ENCODE measurements at regions not wholly inside any gene's neighbourhood (a gene's known extent, or its start where the extent isn't known, plus 50 kb on each side); places are given as distances from the start of the nearest gene placed in this dataset.

DNA sequence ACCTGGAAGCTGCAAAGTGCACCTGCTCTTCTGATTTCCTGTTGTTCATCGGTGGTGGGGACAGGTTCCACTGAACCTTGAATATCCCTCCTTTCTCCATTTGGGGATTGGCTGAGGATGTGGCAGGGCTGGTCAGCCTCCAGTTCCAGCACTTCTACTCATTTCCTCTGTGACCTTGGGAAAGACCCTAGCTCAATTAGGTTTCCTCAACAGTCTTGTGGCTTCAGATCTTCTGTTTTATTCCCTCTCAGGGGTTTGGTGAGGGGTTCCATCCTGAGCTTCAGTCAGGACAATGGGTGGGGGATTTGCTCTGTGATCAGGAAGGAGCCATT, 317.1 kb upstream of the PROX1 start:
- Histone ChIP-seq H3K4me3 (no peak overlapping the region), H3K9me3 (no peaks in the 10 kb centered on the region), H3K36me3 (no peaks in the 10 kb centered on the region), H3K27ac (no peak overlapping the region), H3K4me1 (no peaks in the 10 kb centered on the region), H3K27me3 (peaks cover 0 to 5% (median 0%) of the 10 kb centered on the region in 7 donors)
- ATAC-seq (no peak), DNase-seq (no peak)
- TF ChIP-seq, protein P1, sequence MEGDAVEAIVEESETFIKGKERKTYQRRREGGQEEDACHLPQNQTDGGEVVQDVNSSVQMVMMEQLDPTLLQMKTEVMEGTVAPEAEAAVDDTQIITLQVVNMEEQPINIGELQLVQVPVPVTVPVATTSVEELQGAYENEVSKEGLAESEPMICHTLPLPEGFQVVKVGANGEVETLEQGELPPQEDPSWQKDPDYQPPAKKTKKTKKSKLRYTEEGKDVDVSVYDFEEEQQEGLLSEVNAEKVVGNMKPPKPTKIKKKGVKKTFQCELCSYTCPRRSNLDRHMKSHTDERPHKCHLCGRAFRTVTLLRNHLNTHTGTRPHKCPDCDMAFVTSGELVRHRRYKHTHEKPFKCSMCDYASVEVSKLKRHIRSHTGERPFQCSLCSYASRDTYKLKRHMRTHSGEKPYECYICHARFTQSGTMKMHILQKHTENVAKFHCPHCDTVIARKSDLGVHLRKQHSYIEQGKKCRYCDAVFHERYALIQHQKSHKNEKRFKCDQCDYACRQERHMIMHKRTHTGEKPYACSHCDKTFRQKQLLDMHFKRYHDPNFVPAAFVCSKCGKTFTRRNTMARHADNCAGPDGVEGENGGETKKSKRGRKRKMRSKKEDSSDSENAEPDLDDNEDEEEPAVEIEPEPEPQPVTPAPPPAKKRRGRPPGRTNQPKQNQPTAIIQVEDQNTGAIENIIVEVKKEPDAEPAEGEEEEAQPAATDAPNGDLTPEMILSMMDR (IDR thresholded peaks at IDR 0.05): no peak
- 48 to 51% methylated on average over 1 of the region's 1 CpG for WGBS, 2 donors
- intact Hi-C loops (cut with DNase I): no loop called here

DNA sequence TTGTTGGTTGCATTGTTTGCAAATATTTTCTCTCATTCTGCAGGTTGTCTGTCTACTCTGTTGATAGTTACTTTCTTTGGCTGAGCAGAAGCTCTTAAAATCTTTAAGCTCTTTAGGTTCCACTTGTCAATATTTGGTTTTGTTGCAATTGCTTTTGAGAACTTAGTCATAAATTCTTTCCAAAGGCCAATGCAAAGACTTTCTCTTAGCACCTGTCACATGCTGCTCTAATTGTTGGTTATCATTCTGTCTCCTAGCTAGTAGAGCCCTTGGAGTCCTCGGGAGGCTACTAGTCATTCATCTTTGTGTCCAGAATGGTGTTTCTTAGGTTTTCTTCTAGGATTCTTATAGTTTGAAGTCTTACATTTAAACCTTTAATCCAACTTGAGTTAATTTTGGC, 312.7 kb upstream of the PROX1 start:
- Histone ChIP-seq H3K36me3 (no peaks in the 10 kb centered on the region), H3K4me1 (no peaks in the 10 kb centered on the region), H3K27ac (no peak overlapping the region), H3K4me3 (no peak overlapping the region), H3K27me3 (peaks cover 0 to 16% (median 7%) of the 10 kb centered on the region in 7 donors), H3K9me3 (no peaks in the 10 kb centered on the region)
- TF ChIP-seq, protein P1 (IDR thresholded peaks at IDR 0.05): no peak
- intact Hi-C loops (cut with DNase I): no loop called here
- WGBS, 2 donors: 86 to 88% methylated on average over 1 of the region's 1 CpG
- ATAC-seq: no peak
- no peak for DNase-seq

DNA sequence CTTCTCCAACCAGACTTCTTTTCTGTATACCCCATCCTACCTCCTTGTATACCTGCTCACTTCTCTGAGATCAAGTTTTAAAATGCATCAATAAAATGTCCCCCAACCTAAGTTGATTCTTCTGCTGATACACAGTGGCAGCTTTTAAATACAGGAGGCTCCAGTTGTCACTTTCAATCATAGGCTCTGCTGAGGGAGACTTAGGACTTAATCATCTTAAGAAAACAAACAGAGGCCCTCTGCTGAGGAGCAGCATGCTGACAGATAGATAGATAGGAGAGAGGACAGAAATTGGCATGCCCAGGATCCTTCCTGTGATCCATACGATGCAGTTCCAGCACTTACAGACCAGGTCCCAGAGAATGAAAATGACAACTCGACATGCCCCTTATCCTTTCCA, 311.0 kb upstream of the PROX1 start:
- no peak for ATAC-seq

DNA sequence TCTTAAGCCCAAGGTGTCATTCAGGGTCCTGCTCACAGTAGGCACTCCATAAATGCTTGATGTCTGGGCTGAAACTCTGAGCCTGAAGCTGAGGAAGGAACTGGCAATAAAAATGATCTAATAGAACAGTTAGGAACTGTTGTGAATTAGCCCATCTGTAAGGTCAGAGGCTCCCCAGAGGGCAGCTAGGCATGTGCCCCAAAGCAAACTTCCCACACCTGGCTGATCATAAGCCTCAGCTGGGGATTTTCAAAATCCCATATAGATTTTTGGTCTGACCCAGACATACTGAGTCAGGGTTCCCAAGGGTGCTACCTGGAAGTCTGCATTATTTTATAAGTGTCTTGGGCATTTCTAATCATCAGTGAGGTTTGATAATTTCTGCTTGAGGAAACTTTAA, 309.4 kb upstream of the PROX1 start:
- no peaks in the 10 kb centered on the region for H3K9me3 ChIP-seq
- no peaks in the 10 kb centered on the region for H3K4me1 ChIP-seq
- H3K27ac ChIP-seq: no peak overlapping the region
- H3K27me3 ChIP-seq: peaks cover 0 to 24% (median 7%) of the 10 kb centered on the region in 7 donors
- DNase-seq (no peak), ATAC-seq (no peak)
- TF ChIP-seq, protein P1 (IDR thresholded peaks at IDR 0.05): no peak
- H3K36me3 ChIP-seq: no peaks in the 10 kb centered on the region
- no peak overlapping the region for H3K4me3 ChIP-seq
- intact Hi-C loops (cut with DNase I): no loop called here

More for the DNA sequence above, 311.0 kb upstream of the PROX1 start:
- 26 to 42% methylated on average over 2 of the region's 2 CpGs for WGBS, 2 donors
- TF ChIP-seq, protein P1 (IDR thresholded peaks at IDR 0.05): no peak
- no peak for DNase-seq
- Histone ChIP-seq H3K27me3 (peaks cover 0 to 20% (median 7%) of the 10 kb centered on the region in 7 donors), H3K4me3 (no peak overlapping the region), H3K9me3 (no peaks in the 10 kb centered on the region), H3K36me3 (no peaks in the 10 kb centered on the region), H3K4me1 (no peaks in the 10 kb centered on the region), H3K27ac (no peak overlapping the region)
- intact Hi-C loops (cut with DNase I): no loop called here

DNA sequence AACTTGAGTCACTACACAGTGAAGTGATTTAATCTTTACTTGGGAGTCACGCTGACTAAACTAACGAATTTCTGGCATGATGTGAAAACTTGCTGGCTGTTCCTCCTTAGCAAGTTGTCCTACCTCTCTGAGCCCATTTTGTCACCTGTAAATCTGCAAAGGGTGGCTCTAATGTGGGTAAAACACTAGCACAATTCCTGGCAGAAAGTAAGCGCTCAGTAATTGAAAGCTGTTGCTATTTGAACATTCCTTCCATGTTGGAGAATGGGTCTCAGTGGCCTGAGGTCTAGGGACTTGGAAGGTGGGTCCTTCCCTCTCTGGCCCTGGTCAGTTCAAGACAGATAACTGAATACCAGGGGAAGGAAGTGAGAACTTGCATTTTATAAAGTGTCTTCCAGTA, 309.0 kb upstream of the PROX1 start:
- TF ChIP-seq, protein P1 (IDR thresholded peaks at IDR 0.05): no peak
- 75 to 84% methylated on average over 3 of the region's 3 CpGs for WGBS, 2 donors
- Histone ChIP-seq H3K4me3 (no peak overlapping the region), H3K27me3 (peaks cover 0 to 24% (median 7%) of the 10 kb centered on the region in 7 donors), H3K36me3 (no peaks in the 10 kb centered on the region), H3K27ac (no peak overlapping the region), H3K4me1 (no peaks in the 10 kb centered on the region), H3K9me3 (no peaks in the 10 kb centered on the region)
- DNase-seq (no peak), ATAC-seq (no peak)
- intact Hi-C loops (cut with DNase I): no loop called here
